AG04449 (cell line): ENCODE measurements at regions not wholly inside any gene's neighbourhood (a gene's known extent, or its start where the extent isn't known, plus 50 kb on each side); places are given as distances from the start of the nearest gene placed in this dataset.
"Not testable (repeated sequence)": the region's sequence is repeated elsewhere in the genome, so short reads cannot be mapped to it uniquely, and the experiment has no call there.

ENCODE experiments used
- CTCF ChIA-PET: fragments of 350-600 bp; formaldehyde crosslinking; extraction: SDS; loops from one replicate; lab custom pipeline; 2021; ENCODE audit warnings: antibody characterized with exemption; lab: Yijun Ruan, JAX
- POLR2A ChIA-PET: fragments of 400-600, 350-600 bp; formaldehyde crosslinking; extraction: SDS; loops from one replicate; lab custom pipeline; 2020; ENCODE audit warnings: antibody characterized with exemption, inconsistent platforms; lab: Yijun Ruan, JAX
- DNase-seq: peaks from one replicate; pipeline ENCODE4 v3.0.0-alpha.2; 2010; ENCODE audit warnings: low read depth, low spot score
- H3K4me3 ChIP-seq: 2 replicates; pipeline ENCODE4 v1.5.1; 2011; ENCODE audit warnings: low read depth, mild to moderate bottlenecking, control low read depth, low read length
- CTCF ChIP-seq: IDR thresholded peaks from one replicate; pipeline ENCODE4 v1.5.1; 2011; ENCODE audit warnings: mild to moderate bottlenecking, moderate library complexity, low read length, control low read depth, inconsistent platforms; ENCODE audit not compliant: insufficient read depth; ENCODE audit errors: missing control alignments

- TF ChIP-seq CTCF: no peak
- DNase-seq: no peak
- ChIA-PET CTCF (interaction anchor here (2.0 kb wide), 1 partner anchor 358 kb away, joined by 4 read pairs; no protein-coding TSS in a partner anchor), POLR2A (no interaction called here)
- H3K4me3 ChIP-seq: no peak overlapping the region
Measured at GRCh38 chr7:112540839-112541577, 60.2 kb downstream of the LSMEM1 start.

GRCh38 chr7:112546723-112547513 lies 66.1 kb downstream of the LSMEM1 start:
- no peak for TF ChIP-seq CTCF
- POLR2A ChIA-PET: no interaction called here
- CTCF ChIA-PET: interaction anchor here (0.9 to 1.4 kb wide), 2 partner anchors 46 to 63 kb away, joined by 3 to 6 read pairs; no protein-coding TSS in a partner anchor
- DNase-seq: no peak
- no peak overlapping the region for H3K4me3 ChIP-seq

- no peak for DNase-seq
- CTCF ChIA-PET: no interaction called here
Measured at GRCh38 chr7:112547916-112548315, 67.1 kb downstream of the LSMEM1 start.

GRCh38 chr7:112550468-112551060 lies 69.8 kb downstream of the LSMEM1 start:
- CTCF ChIA-PET: interaction anchor here (0.7 to 2.8 kb wide), 23 partner anchors 9 to 1161 kb away, joined by 3 to 30 read pairs (median 4); no protein-coding TSS in a partner anchor
- no peak overlapping the region for H3K4me3 ChIP-seq
- peak; percentile 75 for TF ChIP-seq CTCF
- POLR2A ChIA-PET: no interaction called here
- DNase-seq: peak; percentile 17

More at GRCh38 chr7:112547916-112548315, 67.1 kb downstream of the LSMEM1 start:
- POLR2A ChIA-PET: interaction anchor here (0.5 kb wide), 1 partner anchor 426 kb away, joined by 3 read pairs; no protein-coding TSS in a partner anchor
- no peak overlapping the region for H3K4me3 ChIP-seq
- no peak for TF ChIP-seq CTCF

- DNase-seq, POLR2A ChIA-PET, H3K4me3 ChIP-seq: not testable (repeated sequence)
- CTCF ChIA-PET: interaction anchor here (1.0 to 2.8 kb wide), 4 partner anchors 14 to 877 kb away, joined by 3 to 30 read pairs (median 8); no protein-coding TSS in a partner anchor
Measured at GRCh38 chr7:112551521-112551920, 70.7 kb downstream of the LSMEM1 start.

GRCh38 chr7:112554591-112554990 lies 73.8 kb downstream of the LSMEM1 start:
- TF ChIP-seq CTCF: no peak
- H3K4me3 ChIP-seq: no peak overlapping the region
- DNase-seq: no peak
- POLR2A ChIA-PET: no interaction called here
- CTCF ChIA-PET: no interaction called here
